ENCODE measurements at regions not wholly inside any gene's neighbourhood (a gene's known extent, or its start where the extent isn't known, plus 50 kb on each side); places are given as distances from the start of the nearest gene placed in this dataset.

- no peak overlapping the region for H3K4me3 ChIP-seq
- H3K27me3 ChIP-seq = no peaks in the 10 kb centered on the region
- 88 to 91% methylated on average over 3 of the region's 3 CpGs for WGBS, 2 donors
- DNase-seq = no peak
- no peaks in the 10 kb centered on the region for H3K9me3 ChIP-seq
- intact Hi-C loops (cut with DNase I) = no loop called here
- no peaks in the 10 kb centered on the region for H3K36me3 ChIP-seq
- H3K27ac ChIP-seq = no peak overlapping the region
- TF ChIP-seq EP300 (IDR thresholded peaks at IDR 0.05) = no peak
- TF ChIP-seq, protein P1, sequence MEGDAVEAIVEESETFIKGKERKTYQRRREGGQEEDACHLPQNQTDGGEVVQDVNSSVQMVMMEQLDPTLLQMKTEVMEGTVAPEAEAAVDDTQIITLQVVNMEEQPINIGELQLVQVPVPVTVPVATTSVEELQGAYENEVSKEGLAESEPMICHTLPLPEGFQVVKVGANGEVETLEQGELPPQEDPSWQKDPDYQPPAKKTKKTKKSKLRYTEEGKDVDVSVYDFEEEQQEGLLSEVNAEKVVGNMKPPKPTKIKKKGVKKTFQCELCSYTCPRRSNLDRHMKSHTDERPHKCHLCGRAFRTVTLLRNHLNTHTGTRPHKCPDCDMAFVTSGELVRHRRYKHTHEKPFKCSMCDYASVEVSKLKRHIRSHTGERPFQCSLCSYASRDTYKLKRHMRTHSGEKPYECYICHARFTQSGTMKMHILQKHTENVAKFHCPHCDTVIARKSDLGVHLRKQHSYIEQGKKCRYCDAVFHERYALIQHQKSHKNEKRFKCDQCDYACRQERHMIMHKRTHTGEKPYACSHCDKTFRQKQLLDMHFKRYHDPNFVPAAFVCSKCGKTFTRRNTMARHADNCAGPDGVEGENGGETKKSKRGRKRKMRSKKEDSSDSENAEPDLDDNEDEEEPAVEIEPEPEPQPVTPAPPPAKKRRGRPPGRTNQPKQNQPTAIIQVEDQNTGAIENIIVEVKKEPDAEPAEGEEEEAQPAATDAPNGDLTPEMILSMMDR (IDR thresholded peaks at IDR 0.05) = no peak
- H3K4me1 ChIP-seq = peaks cover 0 to 10% (median 0%) of the 10 kb centered on the region in 4 donors
Observed at GRCh38 chr7:116148108-116148507, 62.2 kb upstream of the TES start.

- no peak overlapping the region for H3K4me3 ChIP-seq
- no peaks in the 10 kb centered on the region for H3K36me3 ChIP-seq
- no peaks in the 10 kb centered on the region for H3K9me3 ChIP-seq
- 95 to 96% methylated on average over 8 of the region's 8 CpGs for WGBS, 2 donors
- H3K4me1 ChIP-seq = peaks cover 0 to 10% (median 0%) of the 10 kb centered on the region in 4 donors
- no peak for DNase-seq
- intact Hi-C loops (cut with DNase I) = no loop called here
- H3K27ac ChIP-seq = no peak overlapping the region
- no peaks in the 10 kb centered on the region for H3K27me3 ChIP-seq
- no peak for TF ChIP-seq POLR2AphosphoS5 (IDR thresholded peaks at IDR 0.05)
- TF ChIP-seq POLR2A (IDR thresholded peaks at IDR 0.05) = no peak
- TF ChIP-seq, protein P1 (IDR thresholded peaks at IDR 0.05) = no peak
- no peak for TF ChIP-seq EP300 (IDR thresholded peaks at IDR 0.05)
Observed at GRCh38 chr7:116148626-116149025, 61.7 kb upstream of the TES start.

DNA sequence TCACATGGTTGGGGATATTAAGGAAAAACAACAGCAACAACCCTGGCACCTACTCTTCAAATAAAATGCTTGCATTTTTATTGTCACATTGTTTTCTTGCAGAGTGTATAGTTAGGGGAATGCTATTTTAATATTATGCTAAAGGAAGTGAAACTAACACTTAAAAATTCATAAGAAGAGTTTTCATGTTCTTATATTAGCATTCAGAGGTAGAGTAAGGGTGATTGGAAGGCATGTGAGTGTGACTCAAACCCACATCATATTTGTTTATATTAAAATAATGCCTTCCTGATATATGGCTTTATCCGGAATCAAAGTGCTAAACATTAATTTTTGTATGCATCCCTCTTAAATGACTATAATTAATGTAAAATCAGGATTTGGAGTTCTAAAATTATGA is 59.8 kb upstream of the TES start:
- Histone ChIP-seq H3K36me3 (no peaks in the 10 kb centered on the region), H3K27me3 (no peaks in the 10 kb centered on the region), H3K4me1 (peaks cover 0 to 5% (median 0%) of the 10 kb centered on the region in 4 donors), H3K4me3 (no peak overlapping the region), H3K27ac (no peak overlapping the region), H3K9me3 (no peaks in the 10 kb centered on the region)
- intact Hi-C loops (cut with DNase I) = no loop called here
- TF ChIP-seq POLR2AphosphoS5 (IDR thresholded peaks at IDR 0.05) (no peak), EP300 (IDR thresholded peaks at IDR 0.05) (no peak), POLR2A (IDR thresholded peaks at IDR 0.05) (no peak)
- TF ChIP-seq, protein P1 (IDR thresholded peaks at IDR 0.05) = no peak
- DNase-seq = no peak
- 60 to 80% methylated on average over 1 of the region's 1 CpG for WGBS, 2 donors

GRCh38 chr7:116152276-116152675 is 58.1 kb upstream of the TES start:
- Histone ChIP-seq H3K27me3 (no peaks in the 10 kb centered on the region), H3K27ac (no peak overlapping the region), H3K36me3 (no peaks in the 10 kb centered on the region), H3K4me3 (no peak overlapping the region), H3K9me3 (no peaks in the 10 kb centered on the region), H3K4me1 (no peaks in the 10 kb centered on the region)
- 91% methylated on average over 2 of the region's 2 CpGs for WGBS, 2 donors
- DNase-seq = no peak
- TF ChIP-seq EP300 (IDR thresholded peaks at IDR 0.05) (no peak), POLR2A (IDR thresholded peaks at IDR 0.05) (no peak), POLR2AphosphoS5 (IDR thresholded peaks at IDR 0.05) (no peak)
- intact Hi-C loops (cut with DNase I) = no loop called here

GRCh38 chr7:116153050-116153449 is 57.3 kb upstream of the TES start:
- H3K36me3 ChIP-seq = no peaks in the 10 kb centered on the region
- no peak overlapping the region for H3K27ac ChIP-seq
- no peak for DNase-seq
- intact Hi-C loops (cut with DNase I) = no loop called here
- H3K27me3 ChIP-seq = no peaks in the 10 kb centered on the region
- no peaks in the 10 kb centered on the region for H3K4me1 ChIP-seq
- no peaks in the 10 kb centered on the region for H3K9me3 ChIP-seq
- no peak for TF ChIP-seq POLR2A (IDR thresholded peaks at IDR 0.05)
- TF ChIP-seq EP300 (IDR thresholded peaks at IDR 0.05) = no peak
- TF ChIP-seq, protein P1 (IDR thresholded peaks at IDR 0.05) = no peak
- no peak for TF ChIP-seq POLR2AphosphoS5 (IDR thresholded peaks at IDR 0.05)
- H3K4me3 ChIP-seq = no peak overlapping the region
- 86 to 91% methylated on average over 9 of the region's 9 CpGs for WGBS, 2 donors

Data from sigmoid colon (tissue), 6 donors.